ENCODE measurements at regions not wholly inside any gene's neighbourhood (a gene's known extent, or its start where the extent isn't known, plus 50 kb on each side); places are given as distances from the start of the nearest gene placed in this dataset.
A peak's percentile ranks its signal among the peaks of the same experiment; 100 is the strongest.

- in situ Hi-C loops (cut with HindIII; ENCODE audit: low pct_unique_long_range_greater_than_20kb, low sequenced_read_pairs), result no loop called here
- no peak for DNase-seq (ENCODE audit: low read depth)
These were observed 97.6 kb downstream of the TM2D1 start for GRCh38 chr1:61627365-61627764.

- no peak for DNase-seq (ENCODE audit: low read depth)
- in situ Hi-C loops (cut with HindIII; ENCODE audit: low pct_unique_long_range_greater_than_20kb, low sequenced_read_pairs), result no loop called here
These were observed 98.1 kb downstream of the TM2D1 start for GRCh38 chr1:61626816-61627215.

GRCh38 chr1:61623852-61624251 lies 101.1 kb downstream of the TM2D1 start:
- in situ Hi-C loops (cut with HindIII; ENCODE audit: low pct_unique_long_range_greater_than_20kb, low sequenced_read_pairs), result no loop called here

GRCh38 chr1:61620536-61620935 lies 104.4 kb downstream of the TM2D1 start:
- in situ Hi-C loops (cut with HindIII; ENCODE audit: low pct_unique_long_range_greater_than_20kb, low sequenced_read_pairs), result no loop called here
- DNase-seq (ENCODE audit: low read depth), result no peak

More at GRCh38 chr1:61623852-61624251, 101.1 kb downstream of the TM2D1 start:
- DNase-seq (ENCODE audit: low read depth), result no peak

GRCh38 chr1:61618755-61619154 lies 106.2 kb downstream of the TM2D1 start:
- DNase-seq (ENCODE audit: low read depth), result no peak
- in situ Hi-C loops (cut with HindIII; ENCODE audit: low pct_unique_long_range_greater_than_20kb, low sequenced_read_pairs), result no loop called here

- in situ Hi-C loops (cut with HindIII; ENCODE audit: low pct_unique_long_range_greater_than_20kb, low sequenced_read_pairs), result no loop called here
These were observed 106.7 kb downstream of the TM2D1 start for GRCh38 chr1:61618193-61618592.

GRCh38 chr1:61616830-61617229 lies 108.1 kb downstream of the TM2D1 start:
- in situ Hi-C loops (cut with HindIII; ENCODE audit: low pct_unique_long_range_greater_than_20kb, low sequenced_read_pairs), result no loop called here

More at GRCh38 chr1:61618193-61618592, 106.7 kb downstream of the TM2D1 start:
- no peak for DNase-seq (ENCODE audit: low read depth)

GRCh38 chr1:61612602-61613001 lies 112.3 kb downstream of the TM2D1 start:
- DNase-seq (ENCODE audit: low read depth), result no peak
- in situ Hi-C loops (cut with HindIII; ENCODE audit: low pct_unique_long_range_greater_than_20kb, low sequenced_read_pairs), result no loop called here

More at GRCh38 chr1:61616830-61617229, 108.1 kb downstream of the TM2D1 start:
- no peak for DNase-seq (ENCODE audit: low read depth)

GRCh38 chr1:61609040-61609439 lies 115.9 kb downstream of the TM2D1 start:
- no peak for DNase-seq (ENCODE audit: low read depth)
- in situ Hi-C loops (cut with HindIII; ENCODE audit: low pct_unique_long_range_greater_than_20kb, low sequenced_read_pairs), result no loop called here

GRCh38 chr1:61607448-61607847 lies 117.5 kb downstream of the TM2D1 start:
- in situ Hi-C loops (cut with HindIII; ENCODE audit: low pct_unique_long_range_greater_than_20kb, low sequenced_read_pairs), result no loop called here
- no peak for DNase-seq (ENCODE audit: low read depth)

- in situ Hi-C loops (cut with HindIII; ENCODE audit: low pct_unique_long_range_greater_than_20kb, low sequenced_read_pairs), result no loop called here
- no peak for DNase-seq (ENCODE audit: low read depth)
These were observed 118.3 kb downstream of the TM2D1 start for GRCh38 chr1:61606448-61607312.

- peak; percentile 3 for DNase-seq (ENCODE audit: low read depth)
- in situ Hi-C loops (cut with HindIII; ENCODE audit: low pct_unique_long_range_greater_than_20kb, low sequenced_read_pairs), result no loop called here
These were observed 119.2 kb downstream of the TM2D1 start for GRCh38 chr1:61605607-61606321.

- DNase-seq (ENCODE audit: low read depth), result no peak
- in situ Hi-C loops (cut with HindIII; ENCODE audit: low pct_unique_long_range_greater_than_20kb, low sequenced_read_pairs), result no loop called here
These were observed 120.3 kb downstream of the TM2D1 start for GRCh38 chr1:61604684-61605083.

GRCh38 chr1:61604261-61604660 lies 120.7 kb downstream of the TM2D1 start:
- no peak for DNase-seq (ENCODE audit: low read depth)
- in situ Hi-C loops (cut with HindIII; ENCODE audit: low pct_unique_long_range_greater_than_20kb, low sequenced_read_pairs), result no loop called here

- no peak for DNase-seq (ENCODE audit: low read depth)
- in situ Hi-C loops (cut with HindIII; ENCODE audit: low pct_unique_long_range_greater_than_20kb, low sequenced_read_pairs), result no loop called here
These were observed 122.3 kb downstream of the TM2D1 start for GRCh38 chr1:61602663-61603062.

GRCh38 chr1:61597601-61598000 lies 127.3 kb downstream of the TM2D1 start:
- in situ Hi-C loops (cut with HindIII; ENCODE audit: low pct_unique_long_range_greater_than_20kb, low sequenced_read_pairs), result no loop called here
- no peak for DNase-seq (ENCODE audit: low read depth)

GRCh38 chr1:61593331-61593730 lies 131.6 kb downstream of the TM2D1 start:
- DNase-seq (ENCODE audit: low read depth), result no peak
- in situ Hi-C loops (cut with HindIII; ENCODE audit: low pct_unique_long_range_greater_than_20kb, low sequenced_read_pairs), result no loop called here

GRCh38 chr1:61591351-61591750 lies 133.6 kb downstream of the TM2D1 start:
- in situ Hi-C loops (cut with HindIII; ENCODE audit: low pct_unique_long_range_greater_than_20kb, low sequenced_read_pairs), result no loop called here
- DNase-seq (ENCODE audit: low read depth), result no peak

Measured in Caki2 (cell line).